ENCODE measurements at regions not wholly inside any gene's neighbourhood (a gene's known extent, or its start where the extent isn't known, plus 50 kb on each side); places are given as distances from the start of the nearest gene placed in this dataset.

DNA sequence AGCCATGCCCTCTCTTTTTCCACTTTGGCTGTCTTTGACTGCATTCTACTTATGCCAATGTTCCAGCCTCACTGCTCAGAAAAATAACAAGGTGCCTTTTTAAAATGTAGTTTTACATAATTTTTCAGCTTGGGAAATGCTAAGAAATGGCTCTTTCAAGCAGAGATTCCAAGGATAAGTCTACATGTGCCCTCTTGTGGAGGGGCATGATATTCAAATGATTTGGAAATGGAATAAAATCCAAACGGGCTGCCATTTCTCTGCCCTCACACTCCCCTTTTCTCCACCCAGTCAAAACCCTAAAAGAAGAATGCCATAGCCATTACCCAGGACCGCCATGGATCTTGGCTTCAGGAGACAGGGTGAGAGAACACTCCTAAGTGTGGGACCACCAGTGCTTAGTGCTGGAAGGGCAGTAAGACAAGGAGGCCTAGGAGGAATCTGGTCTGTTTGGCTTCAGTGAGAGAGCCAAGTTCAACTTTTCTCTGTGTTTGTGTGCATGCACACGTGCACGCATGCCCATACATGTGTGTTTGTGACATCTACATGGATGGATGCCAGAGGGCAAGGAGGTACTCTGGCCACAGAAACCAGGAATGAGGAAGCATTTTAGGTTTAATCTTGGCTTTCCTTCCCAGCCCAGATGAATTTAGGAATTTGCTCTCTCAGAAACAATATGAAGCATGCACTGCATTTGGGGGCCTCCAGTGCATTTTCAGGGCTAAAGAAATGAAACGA, 174.0 kb upstream of the SLC14A2 start:
- no peaks in the 10 kb centered on the region for H3K36me3 ChIP-seq
- peak; percentile 21 for TF ChIP-seq CTCF (IDR thresholded peaks at IDR 0.05)
- H3K27ac ChIP-seq, result no peak overlapping the region
- H3K4me1 ChIP-seq, result no peaks in the 10 kb centered on the region
- no peak overlapping the region for H3K4me3 ChIP-seq
- no peaks in the 10 kb centered on the region for H3K27me3 ChIP-seq
- intact Hi-C loops (cut with DNase I), result no loop called here
- no peak for DNase-seq
- no peaks in the 10 kb centered on the region for H3K9me3 ChIP-seq
- no peak overlapping the region for H3K9ac ChIP-seq (ENCODE audit: low read depth in 2 of 2, low read length in 2 of 2)

DNA sequence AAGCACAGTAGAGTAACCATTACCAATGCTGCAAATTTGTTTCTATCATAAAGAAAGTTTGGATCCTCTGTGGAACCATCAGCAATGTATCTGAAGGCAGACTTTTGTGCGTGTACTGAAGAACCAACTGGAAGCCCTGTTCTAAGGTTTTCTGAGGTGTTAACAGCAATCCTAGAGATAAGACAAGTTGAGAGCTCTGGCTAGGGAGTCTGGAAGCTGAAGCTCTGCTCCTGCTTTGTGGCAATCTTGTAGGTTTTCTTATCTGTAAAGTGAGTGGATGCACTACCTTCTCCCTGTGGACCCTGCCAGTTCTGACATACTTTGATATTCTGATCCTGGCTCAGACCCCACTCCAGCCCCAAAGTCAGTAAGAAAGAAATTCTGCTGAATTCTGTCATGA, 171.2 kb upstream of the SLC14A2 start:
- no peak for TF ChIP-seq CTCF (IDR thresholded peaks at IDR 0.05)
- H3K4me1 ChIP-seq, result no peaks in the 10 kb centered on the region
- no peaks in the 10 kb centered on the region for H3K27me3 ChIP-seq
- intact Hi-C loops (cut with DNase I), result no loop called here
- no peak overlapping the region for H3K27ac ChIP-seq
- H3K4me3 ChIP-seq, result no peak overlapping the region
- no peaks in the 10 kb centered on the region for H3K36me3 ChIP-seq
- no peak overlapping the region for H3K9ac ChIP-seq (ENCODE audit: low read depth in 2 of 2, low read length in 2 of 2)
- no peaks in the 10 kb centered on the region for H3K9me3 ChIP-seq
- DNase-seq, result no peak

DNA sequence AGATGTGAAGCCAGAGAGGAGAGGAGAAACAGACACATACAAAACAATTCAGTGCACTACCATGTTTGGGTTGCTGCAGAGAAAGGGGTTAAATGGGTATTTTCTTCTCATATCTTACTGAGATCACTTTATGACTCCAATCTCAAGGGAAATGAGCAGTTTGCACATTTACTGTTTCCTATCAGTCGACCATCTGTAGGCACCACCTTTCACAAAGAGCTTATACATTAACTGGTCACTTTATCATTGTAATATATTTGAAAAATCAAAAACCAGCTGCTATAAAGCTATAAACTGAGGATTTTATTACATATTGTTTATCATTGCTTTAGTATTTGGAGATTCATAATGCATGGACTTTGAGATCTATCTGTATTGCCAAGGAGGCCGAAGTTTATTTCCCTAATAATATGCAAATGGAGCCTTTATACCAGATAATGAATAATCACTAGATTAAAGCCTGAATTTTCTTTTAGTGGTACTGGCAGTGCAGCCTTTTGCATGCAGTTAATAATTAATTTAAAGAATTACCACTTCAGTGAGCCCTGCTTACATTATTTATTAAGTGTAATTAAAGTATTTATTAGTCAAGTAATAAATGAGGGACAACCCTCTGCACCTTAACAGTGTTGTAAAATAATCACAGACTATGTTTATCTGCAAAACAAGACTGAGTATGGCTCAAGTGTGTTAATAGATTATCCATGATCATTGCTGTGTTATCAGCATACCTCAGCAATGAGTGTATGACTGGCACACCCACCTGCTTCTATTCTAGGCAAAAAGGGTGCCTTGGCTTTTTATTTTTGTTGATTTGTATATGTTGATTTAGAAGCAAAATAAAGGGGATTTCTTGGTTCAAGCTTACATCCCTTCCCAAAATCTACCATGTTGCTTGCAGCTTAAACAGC, 167.7 kb upstream of the SLC14A2 start:
- no peaks in the 10 kb centered on the region for H3K9me3 ChIP-seq
- no peak overlapping the region for H3K9ac ChIP-seq (ENCODE audit: low read depth in 2 of 2, low read length in 2 of 2)
- H3K27me3 ChIP-seq, result no peaks in the 10 kb centered on the region
- H3K36me3 ChIP-seq, result no peaks in the 10 kb centered on the region
- TF ChIP-seq CTCF (IDR thresholded peaks at IDR 0.05), result no peak
- no peak for DNase-seq
- no peak overlapping the region for H3K27ac ChIP-seq
- intact Hi-C loops (cut with DNase I), result no loop called here
- no peaks in the 10 kb centered on the region for H3K4me1 ChIP-seq
- H3K4me3 ChIP-seq, result no peak overlapping the region

DNA sequence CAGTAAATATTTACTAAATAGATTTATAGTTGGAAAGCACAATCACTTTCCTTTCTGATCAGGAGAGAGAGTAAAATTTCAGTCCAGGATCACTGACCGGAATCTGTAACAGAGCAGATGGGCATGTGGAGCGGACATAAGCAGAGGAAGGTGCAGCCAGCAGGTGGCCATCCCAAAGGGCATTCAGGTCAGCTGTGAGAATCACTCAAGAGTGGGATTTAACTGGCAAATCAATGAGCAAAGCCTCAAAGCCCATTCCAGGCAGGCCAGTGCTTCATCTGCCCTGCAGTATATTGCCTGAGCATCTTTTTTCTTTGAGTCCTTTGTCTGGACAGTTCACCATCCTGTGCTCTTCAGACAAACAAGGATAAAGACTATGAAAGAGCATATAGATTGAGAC, 166.4 kb upstream of the SLC14A2 start:
- Histone ChIP-seq H3K4me1 (no peaks in the 10 kb centered on the region), H3K36me3 (no peaks in the 10 kb centered on the region), H3K9ac (ENCODE audit: low read depth in 2 of 2, low read length in 2 of 2) (no peak overlapping the region), H3K4me3 (no peak overlapping the region), H3K9me3 (no peaks in the 10 kb centered on the region), H3K27me3 (no peaks in the 10 kb centered on the region), H3K27ac (no peak overlapping the region)
- intact Hi-C loops (cut with DNase I), result no loop called here
- no peak for DNase-seq
- no peak for TF ChIP-seq CTCF (IDR thresholded peaks at IDR 0.05)

DNA sequence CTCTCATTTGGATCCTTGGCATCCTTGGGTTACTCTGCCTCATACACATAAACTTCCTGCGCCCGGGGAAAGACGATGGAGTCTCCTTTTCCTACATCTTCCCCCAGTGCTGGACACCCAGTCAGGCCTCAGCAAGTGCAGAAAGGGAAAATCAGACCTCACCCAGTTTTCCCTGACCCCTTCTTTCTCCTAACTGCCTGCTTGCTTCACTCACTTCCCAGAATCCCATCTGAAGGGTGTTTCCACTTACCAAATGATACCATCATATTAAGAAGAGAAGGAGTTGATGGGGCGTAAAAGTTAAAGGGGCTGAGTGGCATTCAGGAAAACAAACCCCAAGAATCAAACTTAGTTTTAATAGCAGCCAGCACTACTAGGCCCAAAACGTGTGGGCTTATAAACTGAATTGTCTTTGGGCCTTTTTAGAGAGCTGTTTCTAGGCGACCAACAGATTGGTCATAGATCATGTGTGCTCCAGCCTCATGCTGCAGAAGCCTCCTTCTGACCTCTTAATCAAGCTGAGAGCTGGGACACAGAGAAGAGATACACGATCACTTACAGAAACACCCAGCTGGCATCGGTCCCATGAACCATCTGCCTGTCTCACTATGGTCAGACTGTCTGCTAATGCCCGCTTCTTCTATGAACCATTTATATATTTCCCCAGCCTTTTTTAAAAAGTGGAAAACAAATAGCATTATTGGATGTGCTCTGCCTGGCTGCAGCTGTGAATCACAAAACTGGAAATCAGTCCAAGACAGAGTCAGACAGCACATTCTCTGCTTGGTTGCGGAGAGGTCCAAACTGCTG, 165.7 kb upstream of the SLC14A2 start:
- H3K27ac ChIP-seq, result no peak overlapping the region
- H3K36me3 ChIP-seq, result no peaks in the 10 kb centered on the region
- no peaks in the 10 kb centered on the region for H3K9me3 ChIP-seq
- TF ChIP-seq CTCF (IDR thresholded peaks at IDR 0.05), result no peak
- H3K4me3 ChIP-seq, result no peak overlapping the region
- DNase-seq, result peak; percentile 53
- intact Hi-C loops (cut with DNase I), result no loop called here
- no peaks in the 10 kb centered on the region for H3K27me3 ChIP-seq
- H3K9ac ChIP-seq (ENCODE audit: low read depth in 2 of 2, low read length in 2 of 2), result no peak overlapping the region
- H3K4me1 ChIP-seq, result no peaks in the 10 kb centered on the region
